RWPE2 (cell line): ENCODE measurements at regions not wholly inside any gene's neighbourhood (a gene's known extent, or its start where the extent isn't known, plus 50 kb on each side); places are given as distances from the start of the nearest gene placed in this dataset.

Source experiments
- ATAC-seq: fragments of 200-7000 bp; cut with Tn5 transposase; 3 replicates; pipeline ENCODE4 v1.9.1; 2021; ENCODE audit warnings: low read depth
- DNase-seq: peaks from one replicate; pipeline ENCODE4 v3.0.0-alpha.2; 2020; ENCODE audit warnings: low spot score
- H3K27ac ChIP-seq: fragments of 450-650 bp; 2 replicates; pipeline ENCODE4 v1.5.1; 2017; ENCODE audit warnings: mild to moderate bottlenecking; ENCODE audit not compliant: poor library complexity, severe bottlenecking
- H3K27me3 ChIP-seq: fragments of 250-450 bp; sonication (Bioruptor Pico); 2 replicates; pipeline ENCODE4 v1.5.1; 2021; ENCODE audit warnings: mild to moderate bottlenecking, moderate library complexity; ENCODE audit not compliant: insufficient read depth, poor library complexity, severe bottlenecking
- H3K36me3 ChIP-seq: fragments of 250-450 bp; sonication (Bioruptor Pico); 2 replicates; pipeline ENCODE4 v1.5.1; 2020; ENCODE audit warnings: low read depth, mild to moderate bottlenecking, moderate library complexity
- H3K4me1 ChIP-seq: fragments of 250-450 bp; sonication (Bioruptor Pico); 2 replicates; pipeline ENCODE4 v1.5.1; 2021; ENCODE audit warnings: mild to moderate bottlenecking, moderate library complexity; ENCODE audit not compliant: insufficient read depth, poor library complexity, severe bottlenecking
- H3K4me3 ChIP-seq: fragments of 250-450 bp; sonication (Bioruptor Pico); 2 replicates; pipeline ENCODE4 v1.5.1; 2021; ENCODE audit warnings: mild to moderate bottlenecking, moderate library complexity; ENCODE audit not compliant: severe bottlenecking
- H3K9me3 ChIP-seq: fragments of 250-450 bp; sonication (Bioruptor Pico); 2 replicates; pipeline ENCODE4 v1.5.1; 2021; ENCODE audit warnings: mild to moderate bottlenecking, moderate library complexity; ENCODE audit not compliant: severe bottlenecking
- CTCF ChIP-seq: fragments of 450-650 bp; IDR thresholded peaks from one replicate; pipeline ENCODE4 v1.5.1; 2017; ENCODE audit warnings: mild to moderate bottlenecking, moderate library complexity; ENCODE audit not compliant: poor library complexity, severe bottlenecking

GRCh38 chr9:36765468-36766341 lies 193.0 kb downstream of the MELK start:
- DNase-seq (no peak), ATAC-seq (peak; percentile 89)
- no peaks in the 10 kb centered on the region for H3K36me3 ChIP-seq
- H3K27ac ChIP-seq, result no peak overlapping the region
- no peaks in the 10 kb centered on the region for H3K4me1 ChIP-seq
- H3K9me3 ChIP-seq, result no peaks in the 10 kb centered on the region
- H3K27me3 ChIP-seq, result peaks cover 6% of the 10 kb centered on the region
- peak overlapping the region; percentile 28 for H3K4me3 ChIP-seq
- no peak for TF ChIP-seq CTCF

- ATAC-seq (no peak), DNase-seq (no peak)
- Histone ChIP-seq H3K27ac (no peak overlapping the region), H3K36me3 (no peaks in the 10 kb centered on the region), H3K4me3 (no peak overlapping the region), H3K9me3 (no peaks in the 10 kb centered on the region), H3K4me1 (no peaks in the 10 kb centered on the region), H3K27me3 (no peaks in the 10 kb centered on the region)
- TF ChIP-seq CTCF, result no peak
Measured at GRCh38 chr9:36768677-36769076, 196.0 kb downstream of the MELK start.

GRCh38 chr9:36770025-36770424 lies 197.3 kb downstream of the MELK start:
- no peak for DNase-seq
- Histone ChIP-seq H3K27me3 (no peaks in the 10 kb centered on the region), H3K4me3 (no peak overlapping the region), H3K4me1 (no peaks in the 10 kb centered on the region), H3K36me3 (no peaks in the 10 kb centered on the region), H3K9me3 (no peaks in the 10 kb centered on the region), H3K27ac (no peak overlapping the region)
- no peak for TF ChIP-seq CTCF
- ATAC-seq, result no peak

GRCh38 chr9:36772449-36773403 lies 200.0 kb downstream of the MELK start:
- no peak overlapping the region for H3K4me3 ChIP-seq
- H3K9me3 ChIP-seq, result no peaks in the 10 kb centered on the region
- no peaks in the 10 kb centered on the region for H3K27me3 ChIP-seq
- H3K4me1 ChIP-seq, result no peaks in the 10 kb centered on the region
- H3K36me3 ChIP-seq, result no peaks in the 10 kb centered on the region
- TF ChIP-seq CTCF, result no peak
- no peak overlapping the region for H3K27ac ChIP-seq
- DNase-seq (no peak), ATAC-seq (peak; percentile 52; the same call in 2 of the 3 replicates)
